H1 (cell line): ENCODE measurements at regions not wholly inside any gene's neighbourhood (a gene's known extent, or its start where the extent isn't known, plus 50 kb on each side); places are given as distances from the start of the nearest gene placed in this dataset.

Experiments used
- CBX8 ChIP-seq: fragments of 300-800, 300-1000 bp; sonication (generic); IDR thresholded peaks from 2 replicates; pipeline ENCODE4 v1.7.1; 2016; ENCODE audit warnings: low read depth, low read length, borderline replicate concordance
- CREB1 ChIP-seq: IDR thresholded peaks from 2 replicates; pipeline ENCODE4 v1.6.1; 2012; ENCODE audit warnings: inconsistent platforms
- EZH2 ChIP-seq: fragments of 200-600 bp; sonication (generic); IDR thresholded peaks from 2 replicates; pipeline ENCODE4 v1.7.1; 2012; ENCODE audit warnings: low read depth, mild to moderate bottlenecking, moderate library complexity, low read length, inconsistent platforms; ENCODE audit not compliant: severe bottlenecking
- GTF2F1 ChIP-seq: IDR thresholded peaks from 2 replicates; pipeline ENCODE4 v1.6.1; 2012; ENCODE audit warnings: low read depth, low read length, improper control_type of control experiment, borderline replicate concordance
- NANOG ChIP-seq: IDR thresholded peaks from 2 replicates; pipeline ENCODE4 v1.6.1; 2011; ENCODE audit warnings: low read length, low read depth, mild to moderate bottlenecking, inconsistent platforms; ENCODE audit not compliant: insufficient read depth, poor library complexity, severe bottlenecking
- POLR2A ChIP-seq, 2 experiments: IDR thresholded peaks; 1 replicate in 1 of 2; 2 replicates in 1 of 2; pipeline ENCODE4 v1.6.1; 2011; ENCODE audit warnings: low read depth in 2 of 2, low read length in 2 of 2, mild to moderate bottlenecking in 2 of 2; ENCODE audit errors: control extremely low read depth in 1 of 2
- SUZ12 ChIP-seq: fragments of 200-600 bp; sonication (generic); IDR thresholded peaks from 2 replicates; pipeline ENCODE4 v1.6.1; 2012; ENCODE audit warnings: mild to moderate bottlenecking, inconsistent platforms, low read length, moderate library complexity, mixed read lengths
- TCF12 ChIP-seq: IDR thresholded peaks from 2 replicates; pipeline ENCODE4 v1.6.1; 2011; ENCODE audit warnings: low read depth, mild to moderate bottlenecking, low read length
- TF ChIP-seq, protein P1 (sequence below), 3 experiments: IDR thresholded peaks; 1 replicate in 2 of 3; 2 replicates in 1 of 3; pipeline versions ENCODE4 v1.5.1 to v1.6.1; 2011; ENCODE audit warnings: low read length in 3 of 3, mild to moderate bottlenecking in 3 of 3, inconsistent platforms in 2 of 3, low read depth in 1 of 3, moderate library complexity in 1 of 3; ENCODE audit not compliant: insufficient read depth in 1 of 3; ENCODE audit errors: control extremely low read depth in 1 of 3

DNA sequence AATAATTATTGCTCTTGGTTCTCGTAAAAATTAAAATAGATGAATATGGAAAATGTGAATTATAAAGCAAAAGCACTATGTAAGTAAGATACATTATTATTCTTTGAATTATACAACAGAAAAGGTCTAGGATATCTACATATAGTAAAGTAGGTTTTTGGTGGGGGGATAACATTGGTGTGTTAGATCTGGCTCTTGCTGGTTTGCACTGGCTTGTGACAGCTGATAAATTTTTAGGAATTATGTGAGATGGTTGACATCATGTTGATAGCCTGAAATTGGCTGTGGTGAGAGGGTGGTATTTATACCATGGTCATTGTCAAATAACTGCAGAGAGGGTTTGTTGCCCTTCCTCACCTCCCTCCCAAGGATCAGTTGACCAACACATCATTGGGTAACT is 50.7 kb upstream of the BTG1 start:
- TF ChIP-seq, protein P1, sequence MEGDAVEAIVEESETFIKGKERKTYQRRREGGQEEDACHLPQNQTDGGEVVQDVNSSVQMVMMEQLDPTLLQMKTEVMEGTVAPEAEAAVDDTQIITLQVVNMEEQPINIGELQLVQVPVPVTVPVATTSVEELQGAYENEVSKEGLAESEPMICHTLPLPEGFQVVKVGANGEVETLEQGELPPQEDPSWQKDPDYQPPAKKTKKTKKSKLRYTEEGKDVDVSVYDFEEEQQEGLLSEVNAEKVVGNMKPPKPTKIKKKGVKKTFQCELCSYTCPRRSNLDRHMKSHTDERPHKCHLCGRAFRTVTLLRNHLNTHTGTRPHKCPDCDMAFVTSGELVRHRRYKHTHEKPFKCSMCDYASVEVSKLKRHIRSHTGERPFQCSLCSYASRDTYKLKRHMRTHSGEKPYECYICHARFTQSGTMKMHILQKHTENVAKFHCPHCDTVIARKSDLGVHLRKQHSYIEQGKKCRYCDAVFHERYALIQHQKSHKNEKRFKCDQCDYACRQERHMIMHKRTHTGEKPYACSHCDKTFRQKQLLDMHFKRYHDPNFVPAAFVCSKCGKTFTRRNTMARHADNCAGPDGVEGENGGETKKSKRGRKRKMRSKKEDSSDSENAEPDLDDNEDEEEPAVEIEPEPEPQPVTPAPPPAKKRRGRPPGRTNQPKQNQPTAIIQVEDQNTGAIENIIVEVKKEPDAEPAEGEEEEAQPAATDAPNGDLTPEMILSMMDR (IDR thresholded peaks at IDR 0.05; ENCODE audit: control extremely low read depth in 1 of 3, insufficient read depth in 1 of 3, low read depth in 1 of 3, low read length in 3 of 3) = no peak
- TF ChIP-seq EZH2 (no peak), POLR2A (IDR thresholded peaks at IDR 0.05; ENCODE audit: control extremely low read depth in 1 of 2, low read depth in 2 of 2, low read length in 2 of 2) (no peak), CBX8 (no peak), GTF2F1 (no peak), NANOG (no peak), TCF12 (no peak), CREB1 (no peak), SUZ12 (no peak)
